SK-N-SH (cell line): ENCODE measurements at regions not wholly inside any gene's neighbourhood (a gene's known extent, or its start where the extent isn't known, plus 50 kb on each side); places are given as distances from the start of the nearest gene placed in this dataset.

Experiments used
- CTCF ChIA-PET: fragments of 300-600, 350-600 bp; formaldehyde crosslinking; extraction: SDS; loops from one replicate; lab custom pipeline; 2021; lab: Yijun Ruan, JAX
- POLR2A ChIA-PET: fragments of 350-600 bp; sonication (Branson Sonifier 250); formaldehyde crosslinking; extraction: SDS; loops from one replicate; lab custom pipeline; 2020; ENCODE audit warnings: antibody characterized with exemption, inconsistent platforms; lab: Yijun Ruan, JAX
- DNase-seq: peaks from one replicate; pipeline ENCODE4 v3.0.0; 2012
- H2AFZ ChIP-seq: fragments of 200-600 bp; sonication (generic); 2 replicates; pipeline ENCODE4 v1.8.1; 2016; ENCODE audit warnings: antibody characterized with exemption, mild to moderate bottlenecking, low read depth
- H3F3A ChIP-seq: fragments of 200-600 bp; sonication (generic); replicated peaks from 2 replicates; pipeline ENCODE3; 2016; ENCODE audit warnings: antibody characterized with exemption, mild to moderate bottlenecking; ENCODE audit not compliant: insufficient read depth
- H3K27ac ChIP-seq, 2 experiments: fragments of 200-500 bp in 1 of 2; fragments of 200-600 bp in 1 of 2; sonication (Bioruptor generic) in 1 of 2; sonication (generic), shearing (Covaris generic) in 1 of 2; 2 replicates each; pipeline versions ENCODE4 v1.5.1 to v1.6.1; 2014 to 2016; ENCODE audit warnings: low read depth in 2 of 2, inconsistent platforms in 1 of 2, low read length in 1 of 2, mild to moderate bottlenecking in 1 of 2, mixed read lengths in 1 of 2
- H3K27me3 ChIP-seq: fragments of 200-600 bp; sonication (generic), shearing (Covaris generic); 2 replicates; pipeline ENCODE4 v1.6.1; 2016; ENCODE audit warnings: mixed run types; ENCODE audit not compliant: insufficient read depth
- H3K36me3 ChIP-seq, 2 experiments: fragments of 200-500 bp in 1 of 2; fragments of 200-600 bp in 1 of 2; sonication (Bioruptor generic) in 1 of 2; sonication (generic) in 1 of 2; replicated peaks in 1 of 2; 2 replicates each; pipeline versions ENCODE3 to v1.5.1; 2014 to 2016; ENCODE audit warnings: low read length in 1 of 2, mild to moderate bottlenecking in 1 of 2; ENCODE audit not compliant: insufficient read depth in 2 of 2, control insufficient read depth in 1 of 2
- H3K4me1 ChIP-seq, 2 experiments: fragments of 200-500 bp in 1 of 2; fragments of 200-600 bp in 1 of 2; sonication (Bioruptor generic) in 1 of 2; sonication (generic), shearing (Covaris generic) in 1 of 2; 2 replicates each; pipeline versions ENCODE4 v1.5.1 to v1.6.1; 2014 to 2016; ENCODE audit warnings: low read depth in 1 of 2, low read length in 1 of 2, mixed run types in 1 of 2; ENCODE audit not compliant: insufficient read depth in 2 of 2, control insufficient read depth in 1 of 2
- H3K4me2 ChIP-seq: fragments of 200-600 bp; sonication (generic), shearing (Covaris generic); 2 replicates; pipeline ENCODE4 v1.6.1; 2017; ENCODE audit warnings: mixed run types
- H3K4me3 ChIP-seq, 2 experiments: fragments of 200-500 bp in 1 of 2; fragments of 200-600 bp in 1 of 2; sonication (Bioruptor generic) in 1 of 2; sonication (generic), shearing (Covaris generic) in 1 of 2; 2 replicates each; pipeline versions ENCODE4 v1.5.1 to v1.8.1; 2014 to 2016; ENCODE audit warnings: low read depth in 2 of 2, inconsistent platforms in 1 of 2, low read length in 1 of 2, mild to moderate bottlenecking in 1 of 2, mixed read lengths in 1 of 2, moderate library complexity in 1 of 2
- H3K79me2 ChIP-seq: fragments of 200-600 bp; sonication (generic); 2 replicates; pipeline ENCODE4 v1.8.1; 2017; ENCODE audit warnings: mild to moderate bottlenecking; ENCODE audit not compliant: insufficient read depth
- H3K9ac ChIP-seq: fragments of 200-600 bp; sonication (generic); 2 replicates; pipeline ENCODE4 v1.6.1; 2017; ENCODE audit warnings: mixed run types
- H3K9me2 ChIP-seq: fragments of 200-600 bp; sonication (generic); 2 replicates; pipeline ENCODE4 v1.6.1; 2017; ENCODE audit warnings: mixed run types
- H3K9me3 ChIP-seq: fragments of 200-600 bp; sonication (generic); 2 replicates; pipeline ENCODE4 v1.6.1; 2017; ENCODE audit warnings: mixed run types, mild to moderate bottlenecking, moderate library complexity
- H4K20me1 ChIP-seq: fragments of 200-600 bp; sonication (generic); 2 replicates; pipeline ENCODE4 v1.6.1; 2017; ENCODE audit warnings: mild to moderate bottlenecking, mixed run types; ENCODE audit not compliant: insufficient read depth
- EZH2phosphoT487 ChIP-seq: fragments of 200-600 bp; sonication (generic); IDR thresholded peaks from 2 replicates; pipeline ENCODE4 v1.6.1; 2017; ENCODE audit warnings: low read depth, mixed run types, mild to moderate bottlenecking, antibody characterized with exemption, moderate library complexity, borderline replicate concordance
- FOSL2 ChIP-seq: IDR thresholded peaks from 2 replicates; pipeline ENCODE4 v1.4.0; 2012; ENCODE audit warnings: low read depth, mild to moderate bottlenecking, moderate library complexity, borderline replicate concordance
- FOXM1 ChIP-seq: IDR thresholded peaks from 2 replicates; pipeline ENCODE4 v1.4.0; 2012; ENCODE audit warnings: low read depth, mild to moderate bottlenecking
- GATA2 ChIP-seq: sonication (generic); formaldehyde crosslinking; IDR thresholded peaks from 2 replicates; pipeline ENCODE4 v1.5.0; 2020; ENCODE audit warnings: mild to moderate bottlenecking, missing genetic modification reagents
- IRF3 ChIP-seq: fragments of 150-350 bp; IDR thresholded peaks from 2 replicates; pipeline ENCODE4 v1.6.1; 2016; ENCODE audit warnings: mild to moderate bottlenecking, low read depth, low read length
- MAX ChIP-seq: IDR thresholded peaks from 2 replicates; pipeline ENCODE4 v1.4.0; 2012; ENCODE audit warnings: low read depth
- NFIC ChIP-seq: IDR thresholded peaks from 2 replicates; pipeline ENCODE4 v1.4.0; 2012; ENCODE audit warnings: borderline replicate concordance
- POLR2AphosphoS5 ChIP-seq: IDR thresholded peaks from 2 replicates; pipeline ENCODE4 v1.6.1; 2012; ENCODE audit warnings: low read depth, low read length
- RAD21 ChIP-seq: IDR thresholded peaks from 2 replicates; pipeline ENCODE4 v1.6.1; 2012; ENCODE audit warnings: mild to moderate bottlenecking, low read length
- RCOR1 ChIP-seq: fragments of 150-350 bp; IDR thresholded peaks from 2 replicates; pipeline ENCODE4 v1.6.1; 2017; ENCODE audit warnings: antibody characterized with exemption, low read length
- RFX5 ChIP-seq: IDR thresholded peaks from 2 replicates; pipeline ENCODE4 v1.6.1; 2012; ENCODE audit warnings: mild to moderate bottlenecking, improper control_type of control experiment, low read length
- SIN3A ChIP-seq: IDR thresholded peaks from 2 replicates; pipeline ENCODE4 v1.6.1; 2012; ENCODE audit warnings: low read depth, mild to moderate bottlenecking, low read length, moderate library complexity, borderline replicate concordance
- YY1 ChIP-seq: IDR thresholded peaks from 2 replicates; pipeline ENCODE4 v1.4.0; 2012; ENCODE audit warnings: low read depth, mild to moderate bottlenecking
- ZBTB33 ChIP-seq: IDR thresholded peaks from 2 replicates; pipeline ENCODE4 v1.4.0; 2012; ENCODE audit warnings: low read depth, borderline replicate concordance
- TF ChIP-seq, protein P1 (sequence below): fragments of 200-600 bp; sonication (generic); IDR thresholded peaks from 2 replicates; pipeline ENCODE4 v1.6.1; 2017; ENCODE audit warnings: antibody characterized with exemption, mild to moderate bottlenecking, moderate library complexity

- TF ChIP-seq IRF3 (no peak), RCOR1 (0 out of 2 replicates have a peak, but pooled peaks have one; percentile 55), POLR2AphosphoS5 (no peak)
- TF ChIP-seq, all 33 proteins: peak for 3
These were observed 561.1 kb upstream of the ZP4 start (continued) for GRCh38 chr1:238451781-238452310.

GRCh38 chr1:238450976-238451375 is 560.3 kb upstream of the ZP4 start:
- no peaks in the 10 kb centered on the region for H3K79me2 ChIP-seq
- ChIA-PET POLR2A (no interaction called here), CTCF (no interaction called here)

More at GRCh38 chr1:238450976-238451375, 560.3 kb upstream of the ZP4 start:
- Histone ChIP-seq H3K9ac (no peak overlapping the region), H3K27ac (no peak overlapping the region), H3K4me3 (no peak overlapping the region), H3K4me2 (no peak overlapping the region), H3K4me1 (no peaks in the 10 kb centered on the region; a peak in 1 of 4 replicates), H3F3A (no peaks in the 10 kb centered on the region), H4K20me1 (no peaks in the 10 kb centered on the region), H3K27me3 (no peaks in the 10 kb centered on the region), H3K9me3 (no peaks in the 10 kb centered on the region), H2AFZ (no peak overlapping the region), H3K36me3 (no peaks in the 10 kb centered on the region), H3K9me2 (no peaks in the 10 kb centered on the region)
- TF ChIP-seq SIN3A: no peak
- no peak for TF ChIP-seq YY1
- no peak for TF ChIP-seq RCOR1
- no peak for TF ChIP-seq RAD21
- TF ChIP-seq, protein P1, sequence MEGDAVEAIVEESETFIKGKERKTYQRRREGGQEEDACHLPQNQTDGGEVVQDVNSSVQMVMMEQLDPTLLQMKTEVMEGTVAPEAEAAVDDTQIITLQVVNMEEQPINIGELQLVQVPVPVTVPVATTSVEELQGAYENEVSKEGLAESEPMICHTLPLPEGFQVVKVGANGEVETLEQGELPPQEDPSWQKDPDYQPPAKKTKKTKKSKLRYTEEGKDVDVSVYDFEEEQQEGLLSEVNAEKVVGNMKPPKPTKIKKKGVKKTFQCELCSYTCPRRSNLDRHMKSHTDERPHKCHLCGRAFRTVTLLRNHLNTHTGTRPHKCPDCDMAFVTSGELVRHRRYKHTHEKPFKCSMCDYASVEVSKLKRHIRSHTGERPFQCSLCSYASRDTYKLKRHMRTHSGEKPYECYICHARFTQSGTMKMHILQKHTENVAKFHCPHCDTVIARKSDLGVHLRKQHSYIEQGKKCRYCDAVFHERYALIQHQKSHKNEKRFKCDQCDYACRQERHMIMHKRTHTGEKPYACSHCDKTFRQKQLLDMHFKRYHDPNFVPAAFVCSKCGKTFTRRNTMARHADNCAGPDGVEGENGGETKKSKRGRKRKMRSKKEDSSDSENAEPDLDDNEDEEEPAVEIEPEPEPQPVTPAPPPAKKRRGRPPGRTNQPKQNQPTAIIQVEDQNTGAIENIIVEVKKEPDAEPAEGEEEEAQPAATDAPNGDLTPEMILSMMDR: no peak
- TF ChIP-seq FOXM1: no peak
- no peak for TF ChIP-seq MAX
- TF ChIP-seq EZH2phosphoT487: no peak
- no peak for TF ChIP-seq GATA2 (CRISPR knock-in tag)
- TF ChIP-seq ZBTB33: no peak
- TF ChIP-seq FOSL2: no peak
- no peak for TF ChIP-seq NFIC
- no peak for TF ChIP-seq RFX5
- no peak for TF ChIP-seq IRF3
- no peak for DNase-seq
